CD8-positive, alpha-beta memory T cell (primary cell): ENCODE measurements at regions not wholly inside any gene's neighbourhood (a gene's known extent, or its start where the extent isn't known, plus 50 kb on each side); places are given as distances from the start of the nearest gene placed in this dataset.
"Not testable (repeated sequence)": the region's sequence is repeated elsewhere in the genome, so short reads cannot be mapped to it uniquely, and the experiment has no call there.

Experiments used
- CTCF ChIA-PET: fragments of 350-600 bp; sonication (Branson Sonifier 250); formaldehyde crosslinking; loops from one replicate; lab custom pipeline; 2021; ENCODE audit warnings: antibody characterized with exemption; lab: Charles Lee
- POLR2A ChIA-PET: fragments of 350-600 bp; sonication (Branson Sonifier 250); formaldehyde crosslinking; loops from one replicate; lab custom pipeline; 2021; ENCODE audit warnings: antibody characterized with exemption; lab: Charles Lee
- DNase-seq, 5 donors: peaks; one replicate each; pipeline versions ENCODE4 v3.0.0 to v3.0.0-alpha.2; 2020 to 2022; ENCODE audit warnings: mixed read lengths in 1 of 5
- H3K27ac ChIP-seq: one replicate; pipeline ENCODE4 v1.7.0; 2013; ENCODE audit warnings: low read depth, mild to moderate bottlenecking, low read length, moderate library complexity
- H3K27me3 ChIP-seq: 2 replicates; pipeline ENCODE4 v1.7.0; 2013; ENCODE audit warnings: low read length, mild to moderate bottlenecking; ENCODE audit not compliant: insufficient read depth, poor library complexity, severe bottlenecking
- H3K36me3 ChIP-seq: 2 replicates; pipeline ENCODE4 v1.7.0; 2013; ENCODE audit warnings: mild to moderate bottlenecking, low read length, moderate library complexity; ENCODE audit not compliant: insufficient read depth
- H3K4me1 ChIP-seq: 2 replicates; pipeline ENCODE4 v1.7.0; 2013; ENCODE audit warnings: mild to moderate bottlenecking, low read length, moderate library complexity; ENCODE audit not compliant: insufficient read depth
- H3K4me3 ChIP-seq: 2 replicates; pipeline ENCODE4 v1.7.0; 2013; ENCODE audit warnings: mild to moderate bottlenecking, low read length
- H3K9me3 ChIP-seq: 2 replicates; pipeline ENCODE4 v1.7.0; 2013; ENCODE audit warnings: mild to moderate bottlenecking, low read length
- H3K27ac Mint-ChIP-seq, 8 donors: one replicate each; pipeline ENCODE4 v1.8.0; 2020 to 2021; ENCODE audit warnings: mixed read lengths in 8 of 8, mild to moderate bottlenecking in 6 of 8, inconsistent platforms in 3 of 8, moderate library complexity in 3 of 8
- H3K27me3 Mint-ChIP-seq, 2 donors: one replicate each; pipeline ENCODE4 v1.8.0; 2020 to 2021; ENCODE audit warnings: mixed read lengths in 2 of 2, mild to moderate bottlenecking in 1 of 2, moderate library complexity in 1 of 2
- H3K36me3 Mint-ChIP-seq, 3 donors: one replicate each; pipeline ENCODE4 v1.8.0; 2020 to 2021; ENCODE audit warnings: mixed read lengths in 3 of 3, inconsistent platforms in 1 of 3, mild to moderate bottlenecking in 1 of 3
- H3K4me1 Mint-ChIP-seq, 3 donors: one replicate each; pipeline ENCODE4 v1.8.0; 2020 to 2021; ENCODE audit warnings: mixed read lengths in 3 of 3, inconsistent platforms in 1 of 3, mild to moderate bottlenecking in 1 of 3
- H3K4me3 Mint-ChIP-seq, 7 donors: one replicate each; pipeline ENCODE4 v1.8.0; 2020 to 2021; ENCODE audit warnings: mixed read lengths in 7 of 7, mild to moderate bottlenecking in 6 of 7, moderate library complexity in 4 of 7, inconsistent platforms in 2 of 7
- H3K9me3 Mint-ChIP-seq, 5 donors: one replicate each; pipeline ENCODE4 v1.8.0; 2020 to 2022; ENCODE audit warnings: mixed read lengths in 5 of 5, mild to moderate bottlenecking in 3 of 5, moderate library complexity in 2 of 5, inconsistent platforms in 1 of 5

DNA sequence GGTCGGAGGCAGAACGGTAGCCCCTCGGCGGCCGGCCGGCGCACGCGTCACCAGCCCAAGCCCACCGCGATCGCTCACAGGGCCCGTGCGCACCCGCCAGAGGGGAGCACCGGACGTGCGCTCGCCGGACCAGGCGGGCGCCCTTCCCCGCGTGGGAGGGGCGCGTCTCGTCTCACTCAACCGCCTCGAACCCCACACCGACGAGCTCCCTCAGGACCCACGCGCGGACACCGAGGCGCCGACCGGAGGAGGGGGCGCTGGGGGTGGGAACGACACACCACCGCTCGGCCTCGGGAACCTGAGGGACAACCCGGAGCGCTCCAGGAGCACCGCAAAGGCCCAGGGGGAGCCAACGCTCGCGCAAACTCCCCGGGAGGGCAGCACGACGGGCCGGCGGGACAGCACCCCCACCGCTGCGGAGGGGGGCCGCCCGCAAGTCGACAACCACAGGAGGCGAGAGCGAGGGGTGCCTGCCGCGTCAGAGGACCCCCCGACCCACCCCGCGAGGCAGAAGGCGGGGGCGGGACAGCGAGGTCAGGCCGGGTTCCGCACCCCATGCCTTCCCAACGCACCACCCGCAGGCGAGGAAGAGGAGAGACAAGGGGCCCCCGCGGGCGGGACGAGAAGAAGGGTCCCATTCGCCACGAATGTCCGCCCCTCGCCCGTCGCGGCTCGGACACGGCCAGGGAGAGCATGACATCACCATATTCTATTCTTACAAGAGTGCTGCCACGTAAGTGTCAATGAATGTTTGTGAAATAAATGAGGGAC lies 512.7 kb upstream of the ZNF337 start:
- Mint-ChIP-seq H3K27me3 (peaks cover 18 to 27% of the 10 kb centered on the region in 2 donors), H3K27ac (peak overlapping the region in 1 of 8 donors; percentile 16), H3K9me3 (peaks cover 0 to 7% (median 4%) of the 10 kb centered on the region in 5 donors), H3K4me3 (peak overlapping the region; percentile 9 to 72 (median 53)), H3K36me3 (peaks cover 0 to 8% (median 0%) of the 10 kb centered on the region in 3 donors), H3K4me1 (peaks cover 0 to 6% (median 4%) of the 10 kb centered on the region in 3 donors)
- Histone ChIP-seq H3K36me3 (no peaks in the 10 kb centered on the region), H3K27me3 (no peaks in the 10 kb centered on the region), H3K4me3 (no peak overlapping the region), H3K27ac (no peak overlapping the region), H3K4me1 (no peaks in the 10 kb centered on the region), H3K9me3 (no peaks in the 10 kb centered on the region)
- ChIA-PET POLR2A (no interaction called here), CTCF (no interaction called here)
- DNase-seq, result peak in 3 of 5 donors; percentile 1 to 39 (median 30)

DNA sequence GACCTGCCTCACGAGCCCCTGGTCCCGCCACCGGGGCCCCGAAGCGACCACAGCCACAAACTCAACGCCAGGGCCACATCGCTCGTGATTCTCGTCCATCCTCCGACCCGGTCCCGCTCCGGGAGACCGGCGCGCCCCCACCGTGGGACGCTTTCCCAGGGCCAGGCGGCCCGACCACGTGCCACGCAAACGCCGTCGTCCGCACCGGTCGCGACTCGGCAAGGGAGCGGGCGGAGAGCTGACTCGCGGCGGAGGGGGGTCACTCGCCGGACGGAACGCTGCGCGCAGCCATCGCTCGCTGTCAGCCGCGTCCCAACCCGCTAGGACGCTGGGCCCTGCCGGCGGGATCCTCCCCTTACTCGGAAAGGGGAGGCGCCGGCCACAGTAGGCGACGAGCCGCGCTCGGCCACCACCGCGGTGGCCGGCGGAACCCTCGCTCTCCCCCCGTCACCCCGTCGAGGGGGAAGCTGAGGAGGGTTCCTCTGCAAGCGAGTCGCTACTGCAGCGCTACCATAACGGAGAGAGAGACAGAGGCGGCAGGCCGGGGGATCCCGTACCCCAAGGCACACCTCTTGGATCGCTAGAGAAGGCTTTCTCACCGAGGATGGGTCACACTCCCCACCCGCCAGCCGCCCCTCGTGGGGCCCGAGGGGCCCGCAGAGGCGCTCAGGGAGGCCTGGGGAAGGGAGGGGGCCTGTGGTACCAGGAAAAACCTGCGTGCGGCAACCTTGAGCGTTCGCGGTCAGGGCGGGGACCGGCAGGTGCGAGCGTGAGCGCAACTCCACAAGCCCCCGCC lies 511.8 kb upstream of the ZNF337 start:
- peaks cover 0 to 8% (median 0%) of the 10 kb centered on the region in 3 donors for H3K36me3 Mint-ChIP-seq

DNA sequence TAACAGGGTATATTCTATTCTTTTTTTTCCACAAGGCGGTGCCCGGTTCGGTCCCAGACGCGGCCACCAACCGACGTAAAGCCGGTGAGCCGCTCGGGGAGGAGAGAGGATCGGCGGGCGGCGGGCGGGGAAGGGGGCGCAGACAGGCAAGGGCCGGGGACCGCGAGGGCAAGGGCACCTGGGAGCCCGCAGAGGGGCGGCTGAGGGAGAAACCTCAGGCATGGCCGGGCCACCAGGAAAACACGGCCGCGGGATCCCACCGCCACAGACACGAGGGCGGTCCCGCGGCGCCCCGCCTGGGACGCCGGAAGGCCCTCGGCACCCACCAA lies 511.3 kb upstream of the ZNF337 start:
- CTCF ChIA-PET, POLR2A ChIA-PET: not testable (repeated sequence)

More for the DNA sequence above, 511.8 kb upstream of the ZNF337 start:
- no peaks in the 10 kb centered on the region for H3K36me3 ChIP-seq
- no peaks in the 10 kb centered on the region for H3K9me3 ChIP-seq
- no peaks in the 10 kb centered on the region for H3K27me3 ChIP-seq
- H3K4me1 ChIP-seq, result no peaks in the 10 kb centered on the region
- ChIA-PET CTCF (no interaction called here), POLR2A (no interaction called here)
- DNase-seq, result peak in 3 of 5 donors; percentile 6 to 67 (median 51)
- Mint-ChIP-seq H3K27ac (no peak overlapping the region), H3K4me3 (no peak overlapping the region), H3K9me3 (peaks cover 0 to 7% (median 5%) of the 10 kb centered on the region in 5 donors), H3K27me3 (peaks cover 18 to 27% of the 10 kb centered on the region in 2 donors), H3K4me1 (peaks cover 0 to 6% (median 4%) of the 10 kb centered on the region in 3 donors)
- H3K27ac ChIP-seq, result no peak overlapping the region
- H3K4me3 ChIP-seq, result peak overlapping the region; percentile 41

DNA sequence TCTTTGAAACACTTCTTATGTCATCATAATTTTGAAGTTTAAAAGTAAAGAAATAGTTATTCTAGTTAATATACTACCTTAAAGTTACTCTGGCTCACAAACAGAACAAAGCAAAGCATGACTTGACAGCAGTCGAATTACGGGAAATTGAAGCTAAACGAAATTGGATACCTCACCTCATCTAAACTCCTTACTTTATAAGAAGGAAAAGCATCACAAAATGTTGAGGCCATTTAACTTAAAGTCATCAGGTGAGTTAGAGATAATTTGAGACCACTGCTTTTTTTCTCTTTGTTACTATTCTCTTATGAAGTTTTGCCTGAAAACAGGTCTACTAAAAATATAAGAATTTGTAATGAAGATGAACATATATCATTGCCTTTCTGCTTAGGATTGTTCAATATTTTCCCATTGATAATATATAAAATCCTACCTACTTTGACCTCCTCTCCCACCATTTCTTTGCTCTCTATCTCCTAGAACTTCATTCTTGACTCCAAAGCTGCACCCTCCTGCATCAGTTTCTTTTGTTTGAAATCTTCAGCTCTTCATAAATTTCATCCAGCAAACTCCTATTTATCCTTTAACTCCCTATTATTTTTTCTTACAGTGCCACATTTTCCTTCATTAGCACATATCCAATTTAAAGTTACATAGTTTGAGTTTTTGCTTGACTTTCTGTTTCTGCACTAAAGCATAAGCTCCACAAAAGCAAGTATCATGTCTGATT lies 510.7 kb upstream of the ZNF337 start:
- ChIA-PET POLR2A (no interaction called here), CTCF (no interaction called here)
- Histone ChIP-seq H3K27me3 (no peaks in the 10 kb centered on the region), H3K4me3 (no peak overlapping the region), H3K4me1 (no peaks in the 10 kb centered on the region), H3K9me3 (no peaks in the 10 kb centered on the region), H3K36me3 (no peaks in the 10 kb centered on the region), H3K27ac (no peak overlapping the region)
- Mint-ChIP-seq H3K27ac (peak overlapping the region in 1 of 8 donors; percentile 61), H3K4me1 (peaks cover 0 to 6% (median 4%) of the 10 kb centered on the region in 3 donors), H3K36me3 (peaks cover 0 to 8% (median 0%) of the 10 kb centered on the region in 3 donors), H3K27me3 (peaks cover 18 to 27% of the 10 kb centered on the region in 2 donors), H3K9me3 (peaks cover 0 to 18% (median 11%) of the 10 kb centered on the region in 5 donors), H3K4me3 (peak overlapping the region in 6 of 7 donors; percentile 27 to 70 (median 50))
- DNase-seq, result no peak

More for the DNA sequence above, 511.3 kb upstream of the ZNF337 start:
- not testable (repeated sequence) for H3K27ac ChIP-seq, H3K4me3 ChIP-seq, H3K36me3 Mint-ChIP-seq, H3K4me1 ChIP-seq, H3K9me3 ChIP-seq, H3K36me3 ChIP-seq, H3K27me3 ChIP-seq, H3K4me1 Mint-ChIP-seq
- peak in 2 of 5 donors; percentile 31 to 42 for DNase-seq
- peaks cover 18 to 27% of the 10 kb centered on the region in 2 donors for H3K27me3 Mint-ChIP-seq
- peak overlapping the region in 1 of 8 donors; percentile 61 for H3K27ac Mint-ChIP-seq
- H3K4me3 Mint-ChIP-seq, result peak overlapping the region in 5 of 7 donors; percentile 48 to 70 (median 52)
- H3K9me3 Mint-ChIP-seq, result peaks cover 0 to 12% (median 9%) of the 10 kb centered on the region in 5 donors

DNA sequence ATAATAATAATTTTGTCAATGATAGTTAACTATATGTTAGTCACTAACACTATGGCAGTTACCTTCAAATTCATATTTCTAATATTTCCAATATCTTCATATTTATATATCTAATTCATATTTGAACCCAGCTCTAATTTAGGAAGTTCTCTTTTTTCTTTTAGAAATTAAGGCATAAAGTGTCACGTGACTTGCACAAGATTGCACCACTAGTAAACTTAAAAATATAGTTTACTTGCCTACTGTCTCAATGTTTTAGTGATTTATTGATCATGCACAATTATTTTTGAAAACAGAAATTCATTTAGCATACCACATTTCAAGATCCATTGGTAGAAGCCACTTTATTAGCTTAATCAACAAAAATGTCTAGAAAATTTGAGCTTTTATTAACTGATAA lies 508.7 kb upstream of the ZNF337 start:
- ChIA-PET CTCF (no interaction called here), POLR2A (no interaction called here)
- no peak overlapping the region for H3K27ac ChIP-seq
- Mint-ChIP-seq H3K27me3 (peaks cover 18 to 22% of the 10 kb centered on the region in 2 donors), H3K36me3 (peaks cover 0 to 7% (median 0%) of the 10 kb centered on the region in 3 donors), H3K9me3 (peaks cover 13 to 34% (median 21%) of the 10 kb centered on the region in 5 donors), H3K27ac (no peak overlapping the region), H3K4me3 (no peak overlapping the region), H3K4me1 (peaks cover 0 to 6% (median 4%) of the 10 kb centered on the region in 3 donors)
- no peaks in the 10 kb centered on the region for H3K36me3 ChIP-seq
- H3K9me3 ChIP-seq, result no peaks in the 10 kb centered on the region
- DNase-seq, result no peak
- H3K4me3 ChIP-seq, result no peak overlapping the region
- no peaks in the 10 kb centered on the region for H3K4me1 ChIP-seq
- H3K27me3 ChIP-seq, result no peaks in the 10 kb centered on the region

DNA sequence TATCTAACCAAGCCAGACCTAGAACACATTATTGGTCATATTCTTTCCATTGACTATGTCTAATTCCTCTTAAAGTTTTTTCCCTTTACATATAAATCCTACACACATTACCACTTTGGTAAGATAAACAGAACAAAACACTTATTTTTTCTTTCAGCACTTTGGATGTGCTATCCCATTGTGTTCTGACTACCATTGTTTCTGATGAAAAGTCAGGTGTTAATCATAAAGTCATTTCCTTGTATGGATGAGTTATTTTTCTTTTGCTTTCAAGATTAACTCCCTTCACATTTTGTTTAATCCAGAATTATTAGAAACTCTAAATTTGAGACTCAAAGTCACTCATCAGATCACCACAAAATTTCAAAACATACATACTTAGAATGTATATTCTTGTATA lies 504.4 kb upstream of the ZNF337 start:
- H3K27me3 Mint-ChIP-seq, H3K27me3 ChIP-seq, DNase-seq, H3K36me3 Mint-ChIP-seq, H3K4me1 ChIP-seq, H3K36me3 ChIP-seq, H3K27ac ChIP-seq, H3K4me3 ChIP-seq, H3K27ac Mint-ChIP-seq, CTCF ChIA-PET, POLR2A ChIA-PET, H3K4me3 Mint-ChIP-seq, H3K9me3 ChIP-seq, H3K4me1 Mint-ChIP-seq: not testable (repeated sequence)
- peaks cover 15 to 28% (median 19%) of the 10 kb centered on the region in 5 donors for H3K9me3 Mint-ChIP-seq

DNA sequence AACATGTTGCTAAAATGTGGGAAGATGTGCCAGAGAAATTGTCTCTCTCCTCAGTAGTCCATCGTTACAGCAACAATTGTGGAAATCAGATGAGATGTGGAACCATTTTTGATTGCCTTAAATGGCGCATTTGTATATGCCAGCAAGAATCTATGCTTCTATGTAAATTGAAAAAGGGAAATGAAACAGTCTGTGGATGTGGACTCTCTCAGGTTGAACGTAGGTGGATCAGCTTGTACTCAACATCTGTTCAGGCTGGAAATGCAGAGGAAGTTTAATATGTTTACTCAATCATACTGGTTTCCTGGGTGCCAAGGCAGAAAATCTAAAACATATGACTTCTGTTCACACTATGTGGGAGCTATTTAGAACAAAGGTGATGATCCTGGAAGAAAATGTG lies 490.7 kb upstream of the ZNF337 start:
- H3K27me3 ChIP-seq, DNase-seq, H3K27ac ChIP-seq, H3K4me3 ChIP-seq, H3K9me3 Mint-ChIP-seq, H3K27me3 Mint-ChIP-seq, H3K36me3 Mint-ChIP-seq, H3K4me1 ChIP-seq, CTCF ChIA-PET, H3K4me1 Mint-ChIP-seq, H3K9me3 ChIP-seq, POLR2A ChIA-PET, H3K27ac Mint-ChIP-seq, H3K4me3 Mint-ChIP-seq, H3K36me3 ChIP-seq: not testable (repeated sequence)
